Transverse colon (tissue), 4 donors: ENCODE measurements at regions not wholly inside any gene's neighbourhood (a gene's known extent, or its start where the extent isn't known, plus 50 kb on each side); places are given as distances from the start of the nearest gene placed in this dataset.

Experiments used
- POLR2A ChIP-seq: fragments of 450-650 bp; IDR thresholded peaks from one replicate; pipeline ENCODE4 v1.6.1; 2016; ENCODE audit warnings: antibody characterized with exemption, mild to moderate bottlenecking, moderate library complexity
- POLR2AphosphoS5 ChIP-seq, 3 donors: sonication (generic); formaldehyde crosslinking; IDR thresholded peaks; one replicate each; pipeline ENCODE4 v1.6.1; 2016; ENCODE audit warnings: antibody characterized with exemption in 3 of 3
- TF ChIP-seq, protein P1 (sequence below), 5 experiments: fragments of 200-600 bp in 3 of 5; fragments of 450-650 bp in 2 of 5; sonication (generic) in 3 of 5; IDR thresholded peaks; 1 replicate in 2 of 5; 2 replicates in 3 of 5; pipeline ENCODE4 v1.5.1; 2016 to 2017; ENCODE audit warnings: antibody characterized with exemption in 5 of 5, inconsistent platforms in 3 of 5, mild to moderate bottlenecking in 2 of 5, moderate library complexity in 1 of 5

GRCh38 chr9:28824432-28824963, 1251.2 kb upstream of the C9orf72 start:
- no peak for TF ChIP-seq POLR2A
- TF ChIP-seq, protein P1, sequence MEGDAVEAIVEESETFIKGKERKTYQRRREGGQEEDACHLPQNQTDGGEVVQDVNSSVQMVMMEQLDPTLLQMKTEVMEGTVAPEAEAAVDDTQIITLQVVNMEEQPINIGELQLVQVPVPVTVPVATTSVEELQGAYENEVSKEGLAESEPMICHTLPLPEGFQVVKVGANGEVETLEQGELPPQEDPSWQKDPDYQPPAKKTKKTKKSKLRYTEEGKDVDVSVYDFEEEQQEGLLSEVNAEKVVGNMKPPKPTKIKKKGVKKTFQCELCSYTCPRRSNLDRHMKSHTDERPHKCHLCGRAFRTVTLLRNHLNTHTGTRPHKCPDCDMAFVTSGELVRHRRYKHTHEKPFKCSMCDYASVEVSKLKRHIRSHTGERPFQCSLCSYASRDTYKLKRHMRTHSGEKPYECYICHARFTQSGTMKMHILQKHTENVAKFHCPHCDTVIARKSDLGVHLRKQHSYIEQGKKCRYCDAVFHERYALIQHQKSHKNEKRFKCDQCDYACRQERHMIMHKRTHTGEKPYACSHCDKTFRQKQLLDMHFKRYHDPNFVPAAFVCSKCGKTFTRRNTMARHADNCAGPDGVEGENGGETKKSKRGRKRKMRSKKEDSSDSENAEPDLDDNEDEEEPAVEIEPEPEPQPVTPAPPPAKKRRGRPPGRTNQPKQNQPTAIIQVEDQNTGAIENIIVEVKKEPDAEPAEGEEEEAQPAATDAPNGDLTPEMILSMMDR (IDR thresholded peaks at IDR 0.05): no peak
- TF ChIP-seq POLR2AphosphoS5 (IDR thresholded peaks at IDR 0.05): no peak
